GM12873 (cell line): ENCODE measurements at regions not wholly inside any gene's neighbourhood (a gene's known extent, or its start where the extent isn't known, plus 50 kb on each side); places are given as distances from the start of the nearest gene placed in this dataset.

Experiments
- TF ChIP-seq, protein P1 (sequence below): IDR thresholded peaks from 2 replicates; pipeline ENCODE4 v1.5.1; 2012; ENCODE audit warnings: low read depth, mild to moderate bottlenecking, moderate library complexity, low read length, control low read depth; ENCODE audit not compliant: insufficient read depth; ENCODE audit errors: missing control alignments

DNA sequence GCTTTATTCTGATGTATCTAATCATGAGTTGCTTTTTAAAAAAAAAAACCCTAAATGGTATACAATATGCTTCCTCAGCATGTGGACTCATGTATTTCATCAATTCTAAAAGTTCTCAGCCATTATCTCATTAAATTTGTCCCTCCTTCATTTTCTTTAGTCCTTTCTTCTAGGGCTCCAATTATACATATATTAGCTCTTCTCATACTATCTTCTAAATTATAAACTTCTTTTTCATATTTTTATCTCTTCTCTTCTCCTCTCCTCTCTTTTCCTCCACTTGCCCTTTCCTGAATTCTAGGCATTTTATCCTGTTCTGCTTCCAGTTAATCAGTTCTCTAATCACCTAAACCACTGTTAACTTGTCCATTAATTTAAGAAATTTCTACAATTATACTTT is 55.0 kb upstream of the IL33 start:
- TF ChIP-seq, protein P1, sequence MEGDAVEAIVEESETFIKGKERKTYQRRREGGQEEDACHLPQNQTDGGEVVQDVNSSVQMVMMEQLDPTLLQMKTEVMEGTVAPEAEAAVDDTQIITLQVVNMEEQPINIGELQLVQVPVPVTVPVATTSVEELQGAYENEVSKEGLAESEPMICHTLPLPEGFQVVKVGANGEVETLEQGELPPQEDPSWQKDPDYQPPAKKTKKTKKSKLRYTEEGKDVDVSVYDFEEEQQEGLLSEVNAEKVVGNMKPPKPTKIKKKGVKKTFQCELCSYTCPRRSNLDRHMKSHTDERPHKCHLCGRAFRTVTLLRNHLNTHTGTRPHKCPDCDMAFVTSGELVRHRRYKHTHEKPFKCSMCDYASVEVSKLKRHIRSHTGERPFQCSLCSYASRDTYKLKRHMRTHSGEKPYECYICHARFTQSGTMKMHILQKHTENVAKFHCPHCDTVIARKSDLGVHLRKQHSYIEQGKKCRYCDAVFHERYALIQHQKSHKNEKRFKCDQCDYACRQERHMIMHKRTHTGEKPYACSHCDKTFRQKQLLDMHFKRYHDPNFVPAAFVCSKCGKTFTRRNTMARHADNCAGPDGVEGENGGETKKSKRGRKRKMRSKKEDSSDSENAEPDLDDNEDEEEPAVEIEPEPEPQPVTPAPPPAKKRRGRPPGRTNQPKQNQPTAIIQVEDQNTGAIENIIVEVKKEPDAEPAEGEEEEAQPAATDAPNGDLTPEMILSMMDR, result no peak

DNA sequence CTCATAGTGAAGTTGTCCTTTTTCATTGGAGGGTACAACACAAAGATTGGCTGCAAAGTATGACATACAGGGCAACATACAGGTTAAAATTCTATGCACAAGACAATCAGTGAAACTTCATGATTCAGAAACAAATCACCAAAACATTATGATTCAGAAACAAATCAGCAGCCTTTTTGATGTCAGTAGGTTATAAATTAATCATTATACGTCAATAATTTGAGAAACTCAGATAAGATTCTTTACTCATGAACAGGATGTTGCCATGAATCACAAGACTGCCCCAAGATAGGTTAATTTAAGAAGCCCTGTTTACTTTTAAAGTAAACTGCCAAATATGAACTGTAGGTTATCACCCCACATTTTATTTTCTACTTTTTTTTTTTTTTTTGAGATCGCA is 62.2 kb upstream of the IL33 start:
- TF ChIP-seq, protein P1, result no peak

DNA sequence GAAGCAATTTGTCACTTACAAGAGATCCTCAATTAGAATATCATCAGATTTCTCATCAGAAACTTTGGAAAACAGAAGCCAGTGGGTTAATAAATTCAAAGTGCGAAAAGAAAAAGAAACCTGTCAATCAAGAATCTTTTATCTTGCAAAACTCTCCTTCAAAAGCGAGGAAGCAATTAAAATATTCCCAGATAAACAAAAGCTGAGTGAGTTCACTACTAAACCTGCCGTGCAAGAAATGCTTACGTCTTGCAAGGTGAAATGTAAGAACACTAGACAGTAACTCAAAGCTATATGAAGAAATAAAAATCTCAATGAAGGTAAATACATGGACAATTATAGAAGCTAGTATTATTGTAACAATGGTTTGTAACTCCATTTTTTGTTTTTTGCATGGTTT is 62.8 kb upstream of the IL33 start:
- TF ChIP-seq, protein P1, result no peak

DNA sequence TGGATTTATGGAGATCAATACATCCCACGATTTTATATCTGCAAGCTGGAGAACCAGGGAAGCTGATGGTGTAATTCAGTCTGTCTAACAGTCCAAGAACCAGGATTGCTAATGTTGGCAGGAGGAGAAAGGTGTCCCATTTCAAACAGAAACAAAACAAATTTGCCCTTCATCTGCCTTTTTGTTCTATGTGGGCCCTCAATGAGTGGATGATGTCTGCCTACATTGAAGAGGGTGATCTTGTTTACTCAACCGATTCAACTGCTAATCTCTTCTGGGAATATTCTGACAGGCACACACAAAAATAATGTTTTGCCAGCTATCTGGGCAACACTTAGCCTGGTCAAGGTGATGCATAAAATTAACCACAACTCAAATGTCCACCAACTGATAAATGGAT is 65.1 kb upstream of the IL33 start:
- TF ChIP-seq, protein P1, result no peak

DNA sequence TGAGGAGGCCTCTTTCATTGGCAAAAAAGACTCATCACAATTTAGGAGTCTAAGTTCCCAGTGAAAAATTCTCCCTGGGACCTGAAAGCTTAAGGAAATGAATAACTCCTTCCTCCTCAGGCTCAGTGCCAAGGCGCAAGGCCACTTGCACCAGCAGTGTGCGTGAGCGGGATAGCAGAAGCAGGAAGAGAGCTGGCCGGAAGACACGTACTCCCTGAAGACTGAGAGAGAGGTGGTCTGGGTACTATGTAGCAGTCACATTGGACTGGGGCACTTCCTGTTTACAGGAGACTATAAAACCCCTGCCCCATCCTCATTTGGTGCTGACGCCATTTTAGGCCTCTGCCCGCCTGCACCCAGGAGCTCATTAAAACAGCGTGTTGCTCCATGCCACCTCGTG is 66.3 kb upstream of the IL33 start:
- TF ChIP-seq, protein P1, result no peak

DNA sequence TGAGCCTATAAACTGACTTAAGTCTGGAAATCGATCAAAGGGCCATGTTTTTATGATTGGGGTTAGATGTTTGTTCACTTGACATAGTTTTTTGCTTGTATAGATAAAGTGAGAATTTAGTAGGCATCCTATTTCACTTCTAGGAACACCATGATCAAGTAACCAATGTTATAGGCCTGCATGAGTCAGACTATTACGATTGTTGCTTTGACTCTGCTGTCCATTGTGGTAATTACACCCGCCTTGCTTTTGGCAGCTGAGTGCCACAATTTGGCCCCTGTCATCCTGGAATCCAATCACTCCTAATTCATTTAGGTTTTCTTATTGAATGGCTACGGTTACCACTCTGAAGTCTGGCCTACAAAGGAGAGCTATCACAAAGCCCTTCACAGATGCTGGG is 67.8 kb upstream of the IL33 start:
- TF ChIP-seq, protein P1, result no peak

DNA sequence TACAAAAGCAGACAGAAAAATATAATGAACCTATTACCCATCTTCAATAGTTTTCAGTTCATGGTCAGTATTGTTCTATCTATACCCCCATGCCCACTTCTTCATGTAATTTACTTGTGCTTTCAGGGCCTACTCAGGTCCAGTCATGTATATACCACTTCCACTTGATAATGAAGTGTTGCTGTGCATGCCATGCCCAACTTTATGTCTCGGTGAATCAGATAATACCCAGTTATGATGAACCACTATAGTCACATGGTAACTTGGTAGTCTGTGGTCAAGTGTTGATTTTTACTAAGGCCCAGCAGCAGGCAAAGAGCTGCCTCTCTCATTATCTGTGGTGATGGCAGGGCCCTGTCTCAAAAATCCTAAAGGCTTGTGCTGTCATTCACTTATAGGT is 70.7 kb upstream of the IL33 start:
- TF ChIP-seq, protein P1, result no peak

DNA sequence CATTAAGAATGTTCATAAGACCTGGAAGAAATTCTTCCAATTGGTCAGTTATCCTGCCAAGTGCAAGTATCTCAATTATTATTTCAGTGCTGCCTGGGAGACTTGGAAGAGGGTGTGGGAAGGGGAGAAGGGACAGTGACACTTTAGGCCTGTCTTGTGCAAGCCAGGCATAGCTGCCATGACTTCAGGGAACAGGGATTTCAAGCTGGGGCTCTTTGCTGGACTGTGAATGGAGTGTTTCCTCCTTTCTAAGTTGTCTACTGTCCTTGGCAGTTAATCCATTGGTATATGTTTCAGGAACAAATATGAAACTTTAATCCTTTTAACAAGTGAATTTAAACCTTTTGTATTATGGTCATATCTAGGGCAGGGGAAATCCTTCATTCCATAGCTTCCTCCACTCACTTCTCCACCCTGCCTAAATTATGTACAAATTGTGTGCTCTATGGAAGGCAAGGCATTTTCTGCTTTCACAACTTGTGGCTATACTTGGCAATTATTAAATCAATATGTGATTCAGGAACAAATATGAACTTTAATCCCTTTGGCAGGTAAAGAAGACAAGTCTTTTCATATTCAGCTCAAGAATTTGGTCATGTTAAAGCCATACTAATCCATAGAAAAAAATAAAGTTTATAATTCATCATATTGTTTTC is 72.7 kb upstream of the IL33 start:
- TF ChIP-seq, protein P1, result no peak
